GM06990 (cell line): ENCODE measurements at regions not wholly inside any gene's neighbourhood (a gene's known extent, or its start where the extent isn't known, plus 50 kb on each side); places are given as distances from the start of the nearest gene placed in this dataset.

Experiments
- DNase-seq: peaks from one replicate; pipeline ENCODE4 v3.0.0-alpha.2; 2011; ENCODE audit not compliant: insufficient read length; ENCODE audit errors: extremely low read depth
- H3K27me3 ChIP-seq: replicated peaks from 2 replicates; pipeline ENCODE4 v1.6.0; 2011; ENCODE audit warnings: low read length; ENCODE audit not compliant: control insufficient read depth, insufficient read depth
- H3K36me3 ChIP-seq: 2 replicates; pipeline ENCODE4 v1.5.1; 2011; ENCODE audit warnings: low read length; ENCODE audit not compliant: control insufficient read depth, insufficient read depth
- H3K4me3 ChIP-seq: replicated peaks from 2 replicates; pipeline ENCODE4 v1.5.1; 2011; ENCODE audit warnings: low read depth, mild to moderate bottlenecking, control low read depth, low read length
- CTCF ChIP-seq: IDR thresholded peaks from 2 replicates; pipeline ENCODE4 v1.5.1; 2011; ENCODE audit warnings: low read length, control low read depth, mild to moderate bottlenecking, inconsistent platforms; ENCODE audit not compliant: insufficient read depth, poor library complexity, severe bottlenecking

GRCh38 chr5:96015709-96016108 lies 54.1 kb upstream of the ELL2 start:
- no peaks in the 10 kb centered on the region for H3K36me3 ChIP-seq
- DNase-seq: no peak
- H3K27me3 ChIP-seq: no peaks in the 10 kb centered on the region
- TF ChIP-seq CTCF: no peak
- no peak overlapping the region for H3K4me3 ChIP-seq

- no peak overlapping the region for H3K4me3 ChIP-seq
- no peak for DNase-seq
- no peak for TF ChIP-seq CTCF
- no peaks in the 10 kb centered on the region for H3K27me3 ChIP-seq
- no peaks in the 10 kb centered on the region for H3K36me3 ChIP-seq
Measured at GRCh38 chr5:96014395-96014794, 52.7 kb upstream of the ELL2 start.

GRCh38 chr5:96013254-96013653 lies 51.6 kb upstream of the ELL2 start:
- H3K36me3 ChIP-seq: no peaks in the 10 kb centered on the region
- TF ChIP-seq CTCF: no peak
- no peaks in the 10 kb centered on the region for H3K27me3 ChIP-seq
- H3K4me3 ChIP-seq: no peak overlapping the region
- no peak for DNase-seq

- TF ChIP-seq CTCF: no peak
- no peak overlapping the region for H3K4me3 ChIP-seq
- H3K36me3 ChIP-seq: no peaks in the 10 kb centered on the region
- H3K27me3 ChIP-seq: no peaks in the 10 kb centered on the region
- DNase-seq: no peak
Measured at GRCh38 chr5:96012399-96012798, 50.7 kb upstream of the ELL2 start.
